NCI-H2196 (cell line): ENCODE measurements at regions not wholly inside any gene's neighbourhood (a gene's known extent, or its start where the extent isn't known, plus 50 kb on each side); places are given as distances from the start of the nearest gene placed in this dataset.
"Not testable (repeated sequence)": the region's sequence is repeated elsewhere in the genome, so short reads cannot be mapped to it uniquely, and the experiment has no call there.

Experiments
- DNase-seq: peaks from one replicate; lab custom pipeline; 2025; ENCODE audit not compliant: unreplicated experiment; lab: John Stamatoyannopoulos, UW

- no peak for DNase-seq
These were observed 123.1 kb upstream of the PRMT8 start for GRCh38 chr12:3367750-3368444.

GRCh38 chr12:3371018-3371417 is 120.0 kb upstream of the PRMT8 start:
- DNase-seq: no peak

- no peak for DNase-seq
These were observed 115.7 kb upstream of the PRMT8 start for GRCh38 chr12:3375326-3375725.

GRCh38 chr12:3376779-3377455 is 114.1 kb upstream of the PRMT8 start:
- no peak for DNase-seq

- no peak for DNase-seq
These were observed 112.3 kb upstream of the PRMT8 start for GRCh38 chr12:3378655-3379054.

GRCh38 chr12:3379079-3379478 is 111.9 kb upstream of the PRMT8 start:
- no peak for DNase-seq

GRCh38 chr12:3380200-3381043 is 110.6 kb upstream of the PRMT8 start:
- no peak for DNase-seq

- peak; percentile 30 for DNase-seq
These were observed 109.7 kb upstream of the PRMT8 start for GRCh38 chr12:3381059-3382047.

- no peak for DNase-seq
These were observed 101.0 kb upstream of the PRMT8 start for GRCh38 chr12:3389986-3390385.

GRCh38 chr12:3397596-3397995 is 93.4 kb upstream of the PRMT8 start:
- not testable (repeated sequence) for DNase-seq

- DNase-seq: no peak
These were observed 92.7 kb upstream of the PRMT8 start for GRCh38 chr12:3398196-3398789.

GRCh38 chr12:3405821-3406220 is 85.2 kb upstream of the PRMT8 start:
- DNase-seq: no peak

- no peak for DNase-seq
These were observed 83.3 kb upstream of the PRMT8 start for GRCh38 chr12:3407723-3408122.

GRCh38 chr12:3409662-3410061 is 81.3 kb upstream of the PRMT8 start:
- no peak for DNase-seq

- DNase-seq: no peak
These were observed 74.8 kb upstream of the PRMT8 start for GRCh38 chr12:3416159-3416558.

- DNase-seq: no peak
These were observed 74.3 kb upstream of the PRMT8 start for GRCh38 chr12:3416670-3417069.

- no peak for DNase-seq
These were observed 73.9 kb upstream of the PRMT8 start for GRCh38 chr12:3417113-3417512.

- DNase-seq: no peak
These were observed 73.0 kb upstream of the PRMT8 start for GRCh38 chr12:3417937-3418462.

- peak; percentile 27 for DNase-seq
These were observed 72.2 kb upstream of the PRMT8 start for GRCh38 chr12:3418609-3419390.
